ENCODE measurements at regions not wholly inside any gene's neighbourhood (a gene's known extent, or its start where the extent isn't known, plus 50 kb on each side); places are given as distances from the start of the nearest gene placed in this dataset.
"Not testable (repeated sequence)": the region's sequence is repeated elsewhere in the genome, so short reads cannot be mapped to it uniquely, and the experiment has no call there.

DNA sequence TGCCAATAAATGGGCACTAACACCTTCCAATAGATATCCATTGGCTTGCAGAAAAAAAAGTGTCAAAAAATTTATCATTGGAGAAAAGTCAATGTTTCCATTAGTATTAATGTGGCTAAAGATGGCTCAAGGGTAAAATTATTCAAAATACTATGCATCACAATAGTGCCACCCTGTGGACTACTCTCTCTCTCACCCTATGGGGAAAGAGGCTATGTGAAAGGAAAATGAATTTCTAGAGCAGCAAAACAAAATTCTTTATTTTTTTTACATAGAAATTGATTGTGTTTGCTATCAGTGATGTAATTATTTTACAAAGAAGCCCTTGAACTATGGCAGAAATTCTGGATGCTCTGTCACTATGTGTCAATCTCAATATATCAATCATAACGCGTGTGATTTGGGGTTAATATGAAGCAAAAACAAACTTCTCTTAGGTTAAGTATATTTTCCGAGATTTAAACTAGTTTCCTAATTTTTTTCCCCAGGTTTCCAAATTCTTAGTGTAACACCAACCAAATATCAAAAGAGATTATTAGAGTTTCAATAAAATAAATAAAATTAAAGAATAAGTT is 193.9 kb downstream of the USP22 start:
- not testable (repeated sequence) for TF ChIP-seq EZH2 (optimal IDR thresholded peaks at IDR 0.05; ENCODE audit: low read depth, low read length)
- TF ChIP-seq CTCF (IDR thresholded peaks at IDR 0.05; ENCODE audit: low read length): peak; percentile 38

Measured in MM.1S (cell line).